HG03025 (cell line): ENCODE measurements at regions not wholly inside any gene's neighbourhood (a gene's known extent, or its start where the extent isn't known, plus 50 kb on each side); places are given as distances from the start of the nearest gene placed in this dataset.

Experiments used
- ATAC-seq: cut with Tn5 transposase; IDR thresholded peaks from one replicate; pipeline ENCODE4 v1.9.1; 2021; ENCODE audit warnings: mild to moderate bottlenecking, moderate library complexity; ENCODE audit not compliant: unreplicated experiment, low FRiP score

DNA sequence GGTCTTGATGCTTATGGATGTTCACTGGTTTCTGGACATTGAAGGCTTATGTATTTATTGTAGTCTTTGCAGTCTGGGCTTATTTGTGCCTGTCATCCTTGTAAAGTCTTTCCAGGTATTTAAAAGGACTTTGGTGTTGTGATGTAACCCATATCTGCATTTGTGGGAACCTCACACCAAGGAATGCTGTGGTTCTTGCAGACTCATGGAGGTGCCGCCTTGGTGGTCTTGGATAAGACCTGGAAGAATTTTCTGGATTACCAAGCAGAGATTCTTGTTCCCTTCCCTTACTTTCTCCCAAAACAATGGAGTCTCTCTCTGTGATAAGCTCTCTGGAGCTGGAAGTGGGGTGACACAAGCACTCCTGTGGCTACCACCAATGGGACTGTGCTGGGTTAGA, 363.5 kb upstream of the NECTIN3 start:
- no peak for ATAC-seq

DNA sequence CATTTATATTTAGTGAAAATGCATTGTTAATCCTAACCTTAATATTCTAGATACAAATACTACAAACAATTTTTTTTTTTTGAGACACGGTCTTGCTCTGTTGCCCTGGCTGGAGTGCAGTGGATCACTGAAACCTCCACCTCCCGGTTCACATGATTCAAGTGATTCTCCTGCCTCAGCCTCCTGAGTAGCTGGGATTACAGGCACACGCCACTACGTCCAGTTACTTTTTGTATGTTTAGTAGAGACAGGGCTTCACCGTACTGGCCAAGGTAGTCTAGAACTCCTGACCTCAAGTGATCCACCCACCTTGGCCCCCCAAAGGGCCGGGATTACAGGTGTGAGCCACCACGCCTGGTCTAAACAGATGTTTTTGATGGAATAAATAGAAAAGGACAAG, 361.5 kb upstream of the NECTIN3 start:
- no peak for ATAC-seq

DNA sequence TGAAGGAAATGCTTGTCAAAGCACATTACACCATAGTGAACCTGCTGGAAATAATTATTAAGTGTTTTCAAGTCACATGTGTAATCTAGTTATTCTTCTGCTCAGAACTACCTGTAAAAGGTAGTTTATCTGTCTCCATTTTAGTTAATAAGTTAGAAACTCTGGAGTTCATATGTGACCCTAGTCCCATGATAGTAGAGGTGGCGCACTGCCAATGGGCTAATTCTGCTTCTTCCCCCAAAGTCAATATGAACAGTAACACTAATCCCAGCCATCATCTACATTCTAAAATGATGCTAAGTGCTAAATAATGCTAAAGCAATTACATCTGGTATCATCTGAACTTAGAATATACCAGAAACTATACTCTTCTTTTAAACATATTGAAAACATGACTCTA, 361.0 kb upstream of the NECTIN3 start:
- ATAC-seq = no peak

DNA sequence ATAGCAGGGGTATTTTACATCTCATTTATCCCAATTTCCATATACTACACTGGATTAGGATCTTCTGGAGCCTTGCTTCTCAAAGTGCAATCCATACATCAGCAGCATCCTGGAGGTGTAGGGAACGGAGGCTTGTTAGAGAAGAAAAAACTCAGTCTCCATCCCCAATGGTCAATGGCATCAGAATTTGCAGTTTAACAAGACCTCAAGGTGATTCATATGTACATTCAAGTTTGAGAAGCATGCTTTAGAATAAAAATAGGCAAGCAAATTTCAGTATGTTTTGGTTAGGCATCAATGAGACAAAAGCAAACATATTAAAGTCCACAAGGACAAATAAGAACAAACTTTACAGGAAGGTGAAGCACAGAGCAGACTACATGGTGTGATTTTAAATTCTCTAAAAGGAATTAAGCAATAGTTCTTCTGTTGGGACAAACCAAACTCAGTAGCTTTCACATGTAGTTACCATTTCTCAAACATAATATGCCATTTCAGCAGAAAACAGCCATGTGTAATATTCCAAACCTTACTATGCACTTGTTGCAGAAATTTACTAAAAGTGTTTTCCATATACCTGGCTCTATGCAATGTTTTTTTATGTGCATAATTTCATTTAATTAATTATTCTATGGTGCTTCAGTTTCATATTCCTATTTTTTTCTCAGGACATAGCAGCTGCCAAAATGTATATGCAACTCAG, 360.3 kb upstream of the NECTIN3 start:
- no peak for ATAC-seq

DNA sequence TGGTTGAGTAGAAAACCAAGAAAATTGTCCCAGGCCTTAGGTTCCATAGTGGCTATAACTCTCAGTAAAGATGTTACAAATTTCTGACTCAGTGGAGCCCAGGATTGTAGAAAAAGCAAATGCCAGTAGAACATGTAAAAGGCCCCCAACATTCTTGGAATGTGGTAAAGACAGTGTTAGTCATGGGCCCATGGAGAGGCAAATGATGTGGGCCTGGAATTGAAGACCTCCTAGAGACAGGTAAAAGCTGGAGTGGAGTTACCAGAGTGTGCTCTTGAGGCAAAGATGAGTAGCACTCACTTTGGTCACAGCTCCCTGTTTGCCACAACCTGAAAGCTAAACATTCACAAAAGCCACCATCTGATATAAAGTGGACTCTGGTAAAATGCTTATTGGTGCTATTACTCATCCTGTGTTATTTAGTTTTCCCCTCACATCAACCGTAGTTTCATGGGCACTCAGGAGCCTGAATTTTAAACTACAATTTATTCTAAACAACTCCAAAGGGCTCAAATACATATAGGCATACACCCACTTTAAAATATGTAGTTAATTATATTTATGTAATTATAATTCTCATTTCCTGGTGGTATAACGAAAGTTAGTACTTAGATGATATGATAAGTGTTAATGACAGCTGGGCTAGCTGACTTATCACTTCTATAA, 359.6 kb upstream of the NECTIN3 start:
- ATAC-seq = no peak

DNA sequence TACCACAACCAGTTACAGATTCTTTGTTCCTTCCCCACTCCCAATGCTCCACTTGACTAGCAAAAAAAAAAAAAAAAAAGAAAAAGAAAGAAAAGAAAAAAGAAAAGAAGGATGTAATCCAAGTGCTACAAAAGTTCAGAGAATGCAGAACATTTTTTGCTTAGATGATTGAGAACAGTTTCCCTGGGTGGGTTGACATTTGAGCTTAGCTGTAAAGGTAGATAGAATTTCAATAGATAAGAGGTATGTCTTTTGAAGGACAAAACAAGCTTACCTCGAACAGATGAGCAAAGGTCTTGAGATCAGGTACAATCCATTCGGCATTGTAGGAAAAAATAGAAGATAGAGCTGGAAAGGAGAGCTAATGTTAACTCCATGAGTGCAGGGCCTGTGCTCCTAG, 344.6 kb upstream of the NECTIN3 start:
- ATAC-seq = no peak

DNA sequence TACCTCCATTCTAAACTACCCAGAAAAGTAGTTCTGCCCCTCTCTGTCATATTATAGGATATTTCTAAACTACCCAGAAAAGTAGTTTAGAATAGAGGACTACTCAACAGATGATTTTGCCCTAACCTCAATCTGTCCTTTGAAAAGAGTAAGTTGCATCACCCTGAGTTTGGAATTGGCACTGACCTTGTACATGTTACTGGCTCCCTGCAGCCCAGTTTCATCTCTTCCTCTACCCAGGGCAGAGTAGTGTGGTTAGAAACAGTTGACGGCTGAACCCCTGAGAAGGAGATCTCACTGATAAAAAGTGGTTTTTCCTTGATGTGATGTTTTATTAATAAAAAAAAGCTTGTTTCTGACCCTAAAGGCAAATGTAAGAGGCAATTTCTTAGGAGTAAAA, 340.5 kb upstream of the NECTIN3 start:
- no peak for ATAC-seq

DNA sequence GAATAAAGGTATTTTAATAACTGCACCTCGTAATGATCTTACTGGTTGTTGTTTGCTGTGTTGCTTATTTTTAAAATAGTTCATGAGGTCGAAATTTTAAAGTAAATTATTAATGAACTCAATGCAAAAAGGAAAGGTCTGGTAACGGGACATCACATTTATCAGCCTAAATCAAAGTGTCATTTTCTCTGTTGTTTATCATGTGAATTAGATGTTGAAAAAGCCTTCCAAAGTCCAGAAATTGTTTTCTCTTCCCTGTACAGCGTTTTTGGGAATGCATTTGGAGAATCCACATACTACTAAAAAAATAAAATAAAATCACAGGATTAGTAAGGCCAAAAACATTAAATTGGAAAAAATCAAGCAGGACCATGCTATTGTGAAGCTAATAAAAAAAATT, 339.2 kb upstream of the NECTIN3 start:
- ATAC-seq = no peak

DNA sequence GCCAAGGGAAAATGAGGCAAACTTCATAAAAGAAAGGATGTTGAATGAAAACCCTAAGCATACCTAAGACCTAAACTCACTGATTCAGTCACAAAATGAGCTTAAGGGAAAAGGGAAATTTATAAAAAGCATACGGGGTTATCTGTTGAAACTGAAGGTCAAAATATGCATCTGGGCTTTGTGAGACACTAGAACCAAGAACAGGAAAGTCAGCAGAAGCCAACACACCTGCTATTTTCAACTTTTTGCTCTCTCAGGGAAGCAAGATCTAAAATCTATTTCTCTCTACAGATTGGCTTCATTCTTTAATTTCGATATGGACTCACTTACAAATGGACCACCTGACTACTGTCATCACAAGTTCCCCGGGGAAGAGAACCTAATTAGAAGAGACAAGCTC, 338.6 kb upstream of the NECTIN3 start:
- no peak for ATAC-seq

DNA sequence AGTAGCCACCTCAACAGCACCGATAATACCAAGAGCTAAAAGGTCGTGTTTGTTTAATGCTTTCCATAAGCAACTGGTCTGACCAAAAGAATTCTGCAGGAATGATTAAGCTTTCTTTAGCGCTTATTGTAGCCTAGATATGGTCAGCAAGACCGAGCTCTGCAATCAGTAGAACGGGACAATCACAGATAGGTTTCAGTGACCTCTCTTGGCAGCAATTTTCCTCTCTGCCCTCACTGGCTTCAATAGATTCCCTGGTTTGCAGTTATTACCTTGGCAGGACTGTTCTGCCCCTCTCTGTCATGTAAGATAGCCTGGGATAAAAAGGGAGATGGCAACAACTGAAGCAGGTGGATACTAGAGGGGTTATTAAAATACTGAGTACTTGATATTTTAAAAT, 337.1 kb upstream of the NECTIN3 start:
- ATAC-seq = no peak

DNA sequence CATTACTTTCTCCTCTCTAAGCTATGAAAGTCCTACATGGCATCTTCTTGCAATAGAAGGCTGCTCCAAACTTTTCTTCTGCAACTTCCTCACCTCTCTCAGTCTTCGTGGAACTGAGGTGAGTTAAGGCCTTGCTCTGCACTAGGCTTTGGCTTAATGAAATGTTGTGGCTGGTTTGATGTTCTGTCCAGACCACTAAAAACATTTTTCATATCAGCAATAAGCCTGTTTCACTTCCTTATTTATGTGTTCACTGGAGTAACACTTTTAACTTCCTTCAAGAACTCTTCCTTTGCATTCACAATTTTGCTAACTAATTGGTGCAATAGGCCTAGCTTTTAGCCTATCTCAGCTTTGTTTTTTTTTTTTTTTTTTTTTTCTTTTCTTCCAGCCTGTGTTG, 335.3 kb upstream of the NECTIN3 start:
- ATAC-seq = peak; percentile 91

DNA sequence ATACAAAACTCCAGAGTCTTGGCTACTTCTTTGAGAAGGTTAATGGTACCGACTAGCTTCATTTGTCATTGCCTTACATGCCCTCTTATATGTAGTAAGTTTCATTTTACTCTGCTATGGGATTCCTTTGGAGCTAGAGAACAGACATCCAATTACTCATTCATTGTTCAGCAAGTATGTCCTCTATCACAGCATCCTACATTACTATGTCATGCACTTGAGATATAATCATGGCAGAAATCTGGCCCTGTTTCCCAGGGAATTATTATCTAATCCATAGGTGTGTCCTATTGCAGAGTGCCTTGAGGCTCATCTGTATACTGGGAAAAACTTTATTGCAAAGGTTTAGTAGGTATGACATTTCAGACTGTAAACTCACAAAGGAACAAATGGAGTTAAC, 333.1 kb upstream of the NECTIN3 start:
- ATAC-seq = no peak

DNA sequence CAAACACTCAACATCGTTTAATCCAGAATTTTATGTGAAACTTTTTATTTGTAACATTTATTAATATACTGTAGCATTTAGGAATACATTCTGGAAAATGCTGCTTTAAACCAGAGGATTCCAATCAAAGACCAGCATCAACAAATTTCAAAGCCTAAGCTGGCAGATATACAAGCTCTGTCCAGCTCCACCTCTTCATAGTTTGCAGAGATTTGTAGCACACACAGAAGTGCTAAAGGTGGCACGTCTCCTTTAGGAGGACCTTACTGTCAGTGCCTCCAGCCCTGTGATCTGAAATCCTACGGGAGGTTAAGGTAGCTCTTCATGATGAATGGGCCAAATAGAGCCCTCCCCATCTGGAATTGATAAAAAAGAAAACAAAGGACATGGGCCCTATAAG, 329.7 kb upstream of the NECTIN3 start:
- ATAC-seq = no peak

DNA sequence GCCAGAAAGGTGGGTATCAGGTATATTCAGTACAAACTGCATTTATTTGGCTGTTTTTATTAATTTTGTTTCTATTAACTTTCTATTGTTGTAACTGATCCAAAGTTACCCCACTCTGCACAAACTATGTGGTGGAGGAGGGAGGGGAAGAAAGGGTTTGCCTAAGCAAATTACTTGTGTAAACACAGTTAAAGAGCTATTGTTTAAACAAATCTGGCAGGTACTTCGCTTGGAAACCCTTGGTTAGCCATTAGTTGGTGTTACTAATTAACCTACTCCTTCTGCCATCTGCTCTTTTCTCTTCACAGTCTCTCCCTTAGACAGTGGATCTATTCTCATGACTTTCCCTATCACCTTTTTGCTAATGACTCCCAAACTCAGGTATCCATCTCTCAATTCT, 328.4 kb upstream of the NECTIN3 start:
- ATAC-seq = no peak

DNA sequence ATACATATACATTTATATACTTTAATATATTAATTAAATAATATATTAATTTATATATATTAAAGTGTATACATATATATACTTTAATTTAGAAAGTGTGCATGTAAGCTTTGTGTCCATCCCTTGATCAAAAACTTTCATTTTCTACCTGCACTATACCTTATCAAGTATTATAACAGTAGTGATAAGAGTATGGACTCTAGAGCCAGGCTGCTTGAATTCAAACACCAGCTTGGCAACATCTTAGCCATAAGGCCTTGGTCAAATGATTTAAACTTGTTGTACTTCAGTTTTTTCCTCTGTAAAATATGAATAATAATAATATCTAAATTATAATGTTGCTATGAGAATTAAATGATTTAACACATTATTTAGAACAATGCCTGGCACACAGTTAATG, 327.6 kb upstream of the NECTIN3 start:
- ATAC-seq = no peak

DNA sequence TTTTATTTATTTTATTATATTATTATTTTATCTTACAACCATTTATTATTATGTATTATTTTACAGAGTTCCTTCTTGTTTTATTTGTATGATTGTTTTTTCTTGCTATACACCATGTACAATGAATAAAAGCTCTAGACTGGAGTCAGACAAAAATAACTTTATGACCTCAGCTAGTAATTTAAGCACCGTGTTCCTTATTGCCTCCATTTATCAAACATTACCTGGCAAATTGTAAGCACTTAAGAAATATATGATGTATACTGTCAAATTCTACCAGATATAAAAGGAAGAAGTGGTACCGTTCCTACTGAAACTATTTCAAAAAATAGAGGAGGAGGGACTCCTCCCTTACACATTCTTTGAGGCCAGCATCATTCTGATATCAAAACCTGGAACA, 326.9 kb upstream of the NECTIN3 start:
- ATAC-seq = no peak

DNA sequence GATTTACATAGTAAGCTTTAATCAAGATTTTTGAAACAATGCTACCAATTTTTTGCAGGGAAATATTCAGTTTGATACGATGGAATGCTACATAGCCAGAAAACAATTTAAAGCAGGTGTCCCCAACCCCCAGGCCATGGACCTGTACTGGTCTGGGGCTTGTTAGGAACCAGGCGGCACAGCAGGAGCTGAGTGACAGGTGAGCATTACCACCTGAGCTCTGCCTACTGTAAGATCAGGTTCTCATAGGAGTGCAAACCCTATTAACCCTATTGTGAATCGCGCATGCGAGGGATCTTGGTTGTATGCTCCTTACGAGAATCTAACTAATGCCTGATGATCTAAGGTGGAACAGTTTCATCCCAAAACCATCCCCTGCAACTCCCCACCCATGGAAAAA, 322.6 kb upstream of the NECTIN3 start:
- no peak for ATAC-seq

DNA sequence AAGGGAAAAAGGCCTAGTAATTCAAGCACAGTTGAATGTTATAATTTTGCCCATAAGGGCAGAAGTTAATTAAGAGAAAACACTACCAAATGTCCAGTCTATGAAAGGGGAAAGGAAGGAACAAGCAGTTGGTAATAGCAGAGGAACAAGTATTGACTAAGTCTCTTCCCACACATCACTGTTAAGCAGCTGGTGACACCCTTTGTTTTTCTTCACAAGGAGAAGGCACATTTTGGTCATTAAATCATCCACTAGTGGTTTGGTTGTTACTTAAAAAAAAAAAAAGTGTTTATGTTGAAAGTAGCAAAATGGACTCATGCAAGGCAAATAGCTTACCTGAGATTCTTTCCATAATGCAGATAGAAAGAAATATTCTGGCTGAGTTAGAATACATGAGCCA, 321.4 kb upstream of the NECTIN3 start:
- ATAC-seq = no peak

DNA sequence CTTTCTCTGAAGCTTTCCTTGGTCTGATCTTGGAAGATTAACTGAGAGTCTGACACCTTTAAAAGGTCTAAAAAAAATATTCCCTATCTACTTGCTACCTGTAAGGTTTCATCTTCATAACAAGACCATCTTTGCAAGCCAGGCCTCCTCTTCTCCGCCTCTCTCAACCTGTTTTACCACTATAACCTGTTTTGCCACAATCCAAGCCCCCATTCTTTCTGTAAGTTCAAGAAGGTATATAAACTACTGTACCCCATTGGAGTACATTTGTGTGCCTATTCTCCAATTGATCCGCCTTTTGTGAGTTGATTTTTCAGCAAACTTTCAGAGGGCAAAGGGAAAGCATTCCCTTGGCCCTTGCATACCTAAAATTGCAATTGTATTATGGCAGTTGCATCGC, 319.3 kb upstream of the NECTIN3 start:
- no peak for ATAC-seq

DNA sequence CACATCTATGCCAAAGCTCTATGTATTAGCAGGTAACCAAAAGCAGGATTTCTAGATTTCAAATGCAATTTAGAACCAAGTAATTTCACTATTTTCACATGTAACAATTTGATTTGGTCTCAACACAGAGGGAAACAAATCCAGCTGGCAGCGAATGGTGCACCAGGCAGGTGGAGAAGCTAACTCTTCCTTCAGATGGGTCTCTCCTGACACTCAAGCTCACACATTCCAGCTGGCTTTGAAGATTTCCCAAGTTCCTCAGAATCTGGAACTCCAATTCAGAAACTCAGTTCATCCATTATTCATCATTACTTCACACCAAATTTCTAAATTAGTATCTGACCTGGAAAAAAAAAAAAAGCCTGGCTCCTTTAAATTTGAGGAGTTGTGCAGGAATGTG, 318.1 kb upstream of the NECTIN3 start:
- no peak for ATAC-seq

DNA sequence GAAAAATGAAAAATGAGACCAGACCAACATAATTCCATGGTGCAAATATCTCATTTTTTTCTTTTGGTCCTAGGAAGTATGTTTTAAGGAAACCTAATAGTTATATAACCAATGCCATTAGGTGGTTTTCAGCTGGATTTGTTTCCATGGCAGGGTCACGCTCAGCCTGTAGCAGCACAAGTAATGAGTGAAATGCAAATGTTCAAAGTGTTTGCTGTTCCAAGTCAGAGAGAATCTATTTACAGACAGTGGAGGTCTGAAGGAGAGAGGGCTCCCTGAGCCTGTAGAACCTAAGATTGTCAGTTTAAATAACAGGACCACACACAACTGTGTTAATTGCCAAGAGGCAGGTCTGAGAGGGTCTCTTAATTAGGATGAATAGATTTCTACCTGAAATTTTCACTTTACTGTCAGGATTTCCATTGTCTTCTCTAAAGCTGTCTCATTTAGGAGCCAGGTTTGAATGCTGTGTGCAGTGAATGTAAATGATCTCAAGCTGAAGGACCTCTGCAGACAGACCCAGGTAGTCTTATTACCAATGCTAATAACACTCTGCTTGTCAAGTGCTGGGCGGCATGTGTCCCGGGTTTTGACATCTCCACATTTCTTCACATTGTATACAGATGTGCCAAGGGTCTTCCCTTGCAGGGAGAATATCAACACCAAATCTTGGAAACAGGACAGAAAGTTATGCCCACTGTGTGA, 317.3 kb upstream of the NECTIN3 start:
- ATAC-seq = no peak

DNA sequence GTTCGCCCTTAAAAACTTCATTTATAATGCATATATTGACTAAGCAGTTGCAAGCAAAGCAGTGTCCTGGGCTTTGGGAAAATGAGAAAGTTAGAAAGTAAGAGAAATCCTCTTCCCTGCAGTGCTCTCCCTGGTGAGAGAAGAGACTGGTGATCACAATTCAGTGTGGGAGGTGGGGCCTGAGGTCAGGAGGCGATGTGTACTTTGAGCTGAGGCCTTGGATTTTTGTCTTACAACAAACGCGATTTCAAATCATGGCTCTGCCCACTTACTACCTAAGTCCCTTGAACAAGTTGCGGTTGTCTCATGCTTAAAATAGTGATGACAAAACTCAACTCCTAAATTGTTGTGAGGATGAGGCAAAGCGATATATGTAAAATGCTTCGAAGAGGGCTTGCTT, 316.3 kb upstream of the NECTIN3 start:
- no peak for ATAC-seq
